ENCODE measurements at regions not wholly inside any gene's neighbourhood (a gene's known extent, or its start where the extent isn't known, plus 50 kb on each side); places are given as distances from the start of the nearest gene placed in this dataset.

GRCh38 chr2:64338108-64338507 lies 115.9 kb upstream of the LGALSL start:
- Histone ChIP-seq H3K27me3 (ENCODE audit: control insufficient read depth, insufficient read depth, low read length) (no peaks in the 10 kb centered on the region), H3K36me3 (ENCODE audit: control insufficient read depth, insufficient read depth, low read length) (no peaks in the 10 kb centered on the region), H3K4me3 (ENCODE audit: low read depth, low read length) (no peak overlapping the region)
- no peak for TF ChIP-seq CTCF (IDR thresholded peaks at IDR 0.05; ENCODE audit: insufficient read depth, low read length, severe bottlenecking)
- DNase-seq (ENCODE audit: low read depth) (no peak), FAIRE-seq (no peak)

- no peaks in the 10 kb centered on the region for H3K27me3 ChIP-seq (ENCODE audit: control insufficient read depth, insufficient read depth, low read length)
- DNase-seq (ENCODE audit: low read depth): peak; percentile 54
- no peaks in the 10 kb centered on the region for H3K36me3 ChIP-seq (ENCODE audit: control insufficient read depth, insufficient read depth, low read length)
- H3K4me3 ChIP-seq (ENCODE audit: low read depth, low read length): no peak overlapping the region
- no peak for TF ChIP-seq CTCF (IDR thresholded peaks at IDR 0.05; ENCODE audit: insufficient read depth, low read length, severe bottlenecking)
- peak; percentile 58 for FAIRE-seq
Measured at GRCh38 chr2:64338910-64339500, 115.0 kb upstream of the LGALSL start.

GRCh38 chr2:64341461-64341860 lies 112.5 kb upstream of the LGALSL start:
- DNase-seq (ENCODE audit: low read depth) (no peak), FAIRE-seq (no peak)
- no peak for TF ChIP-seq CTCF (IDR thresholded peaks at IDR 0.05; ENCODE audit: insufficient read depth, low read length, severe bottlenecking)
- no peak overlapping the region for H3K4me3 ChIP-seq (ENCODE audit: low read depth, low read length)
- H3K36me3 ChIP-seq (ENCODE audit: control insufficient read depth, insufficient read depth, low read length): no peaks in the 10 kb centered on the region
- no peaks in the 10 kb centered on the region for H3K27me3 ChIP-seq (ENCODE audit: control insufficient read depth, insufficient read depth, low read length)

GRCh38 chr2:64342195-64343099 lies 111.5 kb upstream of the LGALSL start:
- FAIRE-seq (peak; percentile 64), DNase-seq (ENCODE audit: low read depth) (peak; percentile 58)

GRCh38 chr2:64344999-64345576 lies 108.9 kb upstream of the LGALSL start:
- DNase-seq (ENCODE audit: low read depth): no peak
- H3K27me3 ChIP-seq (ENCODE audit: control insufficient read depth, insufficient read depth, low read length): no peaks in the 10 kb centered on the region
- TF ChIP-seq CTCF (IDR thresholded peaks at IDR 0.05; ENCODE audit: insufficient read depth, low read length, severe bottlenecking): no peak
- peak; percentile 64 for FAIRE-seq
- no peaks in the 10 kb centered on the region for H3K36me3 ChIP-seq (ENCODE audit: control insufficient read depth, insufficient read depth, low read length)
- H3K4me3 ChIP-seq (ENCODE audit: low read depth, low read length): no peak overlapping the region

More at GRCh38 chr2:64342195-64343099, 111.5 kb upstream of the LGALSL start:
- Histone ChIP-seq H3K36me3 (ENCODE audit: control insufficient read depth, insufficient read depth, low read length) (no peaks in the 10 kb centered on the region), H3K4me3 (ENCODE audit: low read depth, low read length) (no peak overlapping the region), H3K27me3 (ENCODE audit: control insufficient read depth, insufficient read depth, low read length) (no peaks in the 10 kb centered on the region)
- TF ChIP-seq CTCF (IDR thresholded peaks at IDR 0.05; ENCODE audit: insufficient read depth, low read length, severe bottlenecking): no peak
